ENCODE measurements at regions not wholly inside any gene's neighbourhood (a gene's known extent, or its start where the extent isn't known, plus 50 kb on each side); places are given as distances from the start of the nearest gene placed in this dataset.

GRCh38 chr12:77229640-77230442 lies 164.5 kb upstream of the E2F7 start:
- Histone ChIP-seq H3K27ac (no peak overlapping the region), H3K4me3 (no peak overlapping the region), H3K4me1 (peaks cover 0 to 16% (median 8%) of the 10 kb centered on the region in 4 donors), H3K36me3 (no peaks in the 10 kb centered on the region), H3K9me3 (no peaks in the 10 kb centered on the region), H3K27me3 (no peaks in the 10 kb centered on the region)
- TF ChIP-seq POLR2A (IDR thresholded peaks at IDR 0.05) (no peak), CTCF (IDR thresholded peaks at IDR 0.05) (no peak), EP300 (IDR thresholded peaks at IDR 0.05) (no peak), POLR2AphosphoS5 (IDR thresholded peaks at IDR 0.05) (no peak)
- DNase-seq (no peak), ATAC-seq (ENCODE audit: low FRiP score in 2 of 2) (no peak)
- WGBS, 2 donors = 26 to 40% methylated on average over 6 of the region's 6 CpGs

GRCh38 chr12:77228376-77228775 lies 163.0 kb upstream of the E2F7 start:
- Histone ChIP-seq H3K4me3 (no peak overlapping the region), H3K27ac (no peak overlapping the region), H3K36me3 (no peaks in the 10 kb centered on the region), H3K4me1 (peaks cover 0 to 16% (median 8%) of the 10 kb centered on the region in 4 donors), H3K27me3 (no peaks in the 10 kb centered on the region), H3K9me3 (no peaks in the 10 kb centered on the region)
- TF ChIP-seq POLR2A (IDR thresholded peaks at IDR 0.05) (no peak), POLR2AphosphoS5 (IDR thresholded peaks at IDR 0.05) (no peak), EP300 (IDR thresholded peaks at IDR 0.05) (no peak), CTCF (IDR thresholded peaks at IDR 0.05) (no peak)
- ATAC-seq (ENCODE audit: low FRiP score in 2 of 2) (no peak), DNase-seq (no peak)
- WGBS, 2 donors = 94 to 96% methylated on average over 1 of the region's 1 CpG

- peaks cover 0 to 6% (median 4%) of the 10 kb centered on the region in 4 donors for H3K4me1 ChIP-seq
- ATAC-seq (ENCODE audit: low FRiP score in 2 of 2) (no peak), DNase-seq (no peak)
- H3K4me3 ChIP-seq = no peak overlapping the region
- no peaks in the 10 kb centered on the region for H3K36me3 ChIP-seq
- no peak overlapping the region for H3K27ac ChIP-seq
- no peak for TF ChIP-seq POLR2A (IDR thresholded peaks at IDR 0.05)
- TF ChIP-seq EP300 (IDR thresholded peaks at IDR 0.05) = no peak
- TF ChIP-seq POLR2AphosphoS5 (IDR thresholded peaks at IDR 0.05) = no peak
- TF ChIP-seq CTCF (IDR thresholded peaks at IDR 0.05) = no peak
- WGBS, 2 donors = 93 to 97% methylated on average over 1 of the region's 1 CpG
- no peaks in the 10 kb centered on the region for H3K27me3 ChIP-seq
- H3K9me3 ChIP-seq = no peaks in the 10 kb centered on the region
Measured at GRCh38 chr12:77226368-77226767, 161.0 kb upstream of the E2F7 start.

- DNase-seq = no peak
- Histone ChIP-seq H3K27me3 (no peaks in the 10 kb centered on the region), H3K27ac (no peak overlapping the region), H3K9me3 (no peaks in the 10 kb centered on the region), H3K4me3 (no peak overlapping the region), H3K4me1 (no peaks in the 10 kb centered on the region), H3K36me3 (no peaks in the 10 kb centered on the region)
- WGBS, 2 donors = 77 to 83% methylated on average over 4 of the region's 4 CpGs
- no peak for TF ChIP-seq CTCF (IDR thresholded peaks at IDR 0.05)
- TF ChIP-seq POLR2AphosphoS5 (IDR thresholded peaks at IDR 0.05) = no peak
- ATAC-seq (ENCODE audit: low FRiP score in 2 of 2) = no peak
Measured at GRCh38 chr12:77225373-77225772, 160.0 kb upstream of the E2F7 start.

- no peak overlapping the region for H3K4me3 ChIP-seq
- no peaks in the 10 kb centered on the region for H3K27me3 ChIP-seq
- H3K36me3 ChIP-seq = no peaks in the 10 kb centered on the region
- H3K27ac ChIP-seq = no peak overlapping the region
- ATAC-seq (ENCODE audit: low FRiP score in 2 of 2) (no peak), DNase-seq (no peak)
- no peaks in the 10 kb centered on the region for H3K9me3 ChIP-seq
- H3K4me1 ChIP-seq = no peaks in the 10 kb centered on the region
- 73 to 80% methylated on average over 2 of the region's 2 CpGs for WGBS, 2 donors
- TF ChIP-seq EP300 (IDR thresholded peaks at IDR 0.05) (no peak), POLR2A (IDR thresholded peaks at IDR 0.05) (no peak), POLR2AphosphoS5 (IDR thresholded peaks at IDR 0.05) (no peak)
Measured at GRCh38 chr12:77224346-77224745, 159.0 kb upstream of the E2F7 start.
